ENCODE measurements at regions not wholly inside any gene's neighbourhood (a gene's known extent, or its start where the extent isn't known, plus 50 kb on each side); places are given as distances from the start of the nearest gene placed in this dataset.

DNA sequence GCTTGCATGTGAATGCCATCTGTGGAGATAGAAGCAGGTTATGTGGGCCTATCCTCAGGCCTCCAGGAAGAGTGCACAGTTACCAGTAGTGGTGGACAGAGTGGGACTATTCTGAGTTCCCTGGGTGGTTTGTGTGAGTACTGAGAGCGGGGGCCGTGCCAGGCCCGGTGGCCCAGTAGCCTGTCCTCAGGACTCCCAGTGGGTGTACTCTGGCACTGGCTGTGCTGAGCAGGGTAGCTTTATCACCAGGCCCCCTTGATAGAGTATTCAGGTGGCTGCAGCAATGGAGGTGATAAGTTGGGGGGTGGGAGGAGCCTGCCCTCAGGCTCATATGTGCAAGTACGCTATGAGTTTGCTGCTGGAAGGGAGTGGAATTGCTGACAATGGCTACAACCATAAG, 979.0 kb upstream of the PIK3C3 start:
- no peak for DNase-seq
- Histone ChIP-seq H3K4me1 (no peaks in the 10 kb centered on the region), H3K4me3 (no peak overlapping the region), H3K9me3 (peaks cover 0 to 7% of the 10 kb centered on the region in 2 donors), H3K27me3 (no peaks in the 10 kb centered on the region), H3K36me3 (no peaks in the 10 kb centered on the region), H3K27ac (no peak overlapping the region)
- in situ Hi-C loops (cut with MboI; ENCODE audit: low pct_ligation_motif_present in 1 of 4, low pct_unique_long_range_greater_than_20kb in 1 of 4, low sequenced_read_pairs in 3 of 4), result no loop called here
- intact Hi-C loops (cut with DNase I; ENCODE audit: low total_unique reads), result no loop called here
- TF ChIP-seq POLR2AphosphoS5 (IDR thresholded peaks at IDR 0.05), result no peak
- TF ChIP-seq, protein P1, sequence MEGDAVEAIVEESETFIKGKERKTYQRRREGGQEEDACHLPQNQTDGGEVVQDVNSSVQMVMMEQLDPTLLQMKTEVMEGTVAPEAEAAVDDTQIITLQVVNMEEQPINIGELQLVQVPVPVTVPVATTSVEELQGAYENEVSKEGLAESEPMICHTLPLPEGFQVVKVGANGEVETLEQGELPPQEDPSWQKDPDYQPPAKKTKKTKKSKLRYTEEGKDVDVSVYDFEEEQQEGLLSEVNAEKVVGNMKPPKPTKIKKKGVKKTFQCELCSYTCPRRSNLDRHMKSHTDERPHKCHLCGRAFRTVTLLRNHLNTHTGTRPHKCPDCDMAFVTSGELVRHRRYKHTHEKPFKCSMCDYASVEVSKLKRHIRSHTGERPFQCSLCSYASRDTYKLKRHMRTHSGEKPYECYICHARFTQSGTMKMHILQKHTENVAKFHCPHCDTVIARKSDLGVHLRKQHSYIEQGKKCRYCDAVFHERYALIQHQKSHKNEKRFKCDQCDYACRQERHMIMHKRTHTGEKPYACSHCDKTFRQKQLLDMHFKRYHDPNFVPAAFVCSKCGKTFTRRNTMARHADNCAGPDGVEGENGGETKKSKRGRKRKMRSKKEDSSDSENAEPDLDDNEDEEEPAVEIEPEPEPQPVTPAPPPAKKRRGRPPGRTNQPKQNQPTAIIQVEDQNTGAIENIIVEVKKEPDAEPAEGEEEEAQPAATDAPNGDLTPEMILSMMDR (IDR thresholded peaks at IDR 0.05), result no peak
- TF ChIP-seq EP300 (IDR thresholded peaks at IDR 0.05; ENCODE audit: low read depth), result no peak
- no peak for TF ChIP-seq POLR2A (IDR thresholded peaks at IDR 0.05)
- 90% methylated on average over 4 of the region's 4 CpGs; no CpG with 5 or more reads in 1 of the 2 donors for WGBS, 2 donors (ENCODE audit: low coverage in 1 of 2)

DNA sequence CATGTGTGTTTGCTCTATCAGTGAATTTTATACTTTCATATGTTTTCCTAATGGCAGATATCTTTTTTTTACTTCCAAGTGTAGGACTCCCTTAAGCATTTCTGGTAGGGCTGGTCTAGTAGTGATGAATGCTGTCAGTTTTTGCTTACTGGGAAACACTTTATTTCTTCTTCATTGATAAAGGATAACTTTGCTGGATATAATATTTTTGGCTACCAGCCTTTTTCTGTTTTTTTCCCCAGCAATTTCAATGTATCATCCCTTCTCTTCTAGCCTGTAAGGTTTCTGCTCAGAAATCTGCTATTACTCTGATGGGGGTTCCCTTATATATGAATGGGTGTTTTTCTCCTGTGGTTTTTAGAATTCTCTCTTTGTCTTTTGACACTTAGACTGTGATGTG, 980.6 kb upstream of the PIK3C3 start:
- intact Hi-C loops (cut with DNase I; ENCODE audit: low total_unique reads) (no loop called here), in situ Hi-C loops (cut with MboI; ENCODE audit: low pct_ligation_motif_present in 1 of 4, low pct_unique_long_range_greater_than_20kb in 1 of 4, low sequenced_read_pairs in 3 of 4) (no loop called here)
- H3K4me3 ChIP-seq, result no peak overlapping the region
- no peak for DNase-seq
- peaks cover 0 to 7% of the 10 kb centered on the region in 2 donors for H3K9me3 ChIP-seq
- no peaks in the 10 kb centered on the region for H3K27me3 ChIP-seq
- TF ChIP-seq POLR2AphosphoS5 (IDR thresholded peaks at IDR 0.05) (no peak), EP300 (IDR thresholded peaks at IDR 0.05; ENCODE audit: low read depth) (no peak), POLR2A (IDR thresholded peaks at IDR 0.05) (no peak)
- TF ChIP-seq, protein P1 (IDR thresholded peaks at IDR 0.05), result no peak
- H3K36me3 ChIP-seq, result no peaks in the 10 kb centered on the region
- no peak overlapping the region for H3K27ac ChIP-seq
- no peaks in the 10 kb centered on the region for H3K4me1 ChIP-seq

DNA sequence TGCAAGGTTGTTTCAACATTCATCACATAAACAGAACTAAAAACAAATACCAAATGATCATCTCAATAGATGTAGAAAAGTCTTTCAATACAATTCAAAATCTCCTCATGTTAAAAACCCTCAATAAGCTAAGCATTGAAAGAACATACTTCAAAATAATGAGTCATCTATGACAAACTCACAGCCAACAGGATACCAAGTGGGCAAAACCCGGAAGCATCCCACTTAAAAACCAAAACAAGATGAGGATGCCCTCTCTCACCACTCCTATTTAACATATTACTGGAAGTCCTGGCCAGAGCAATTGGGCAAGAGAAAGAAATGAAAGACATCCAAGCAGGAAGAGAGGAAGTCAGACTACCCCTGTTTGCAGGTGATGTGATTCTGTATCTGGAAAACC, 992.2 kb upstream of the PIK3C3 start:
- Histone ChIP-seq H3K27me3 (no peaks in the 10 kb centered on the region), H3K4me3 (no peak overlapping the region), H3K9me3 (no peaks in the 10 kb centered on the region), H3K36me3 (no peaks in the 10 kb centered on the region), H3K27ac (no peak overlapping the region), H3K4me1 (no peaks in the 10 kb centered on the region)
- in situ Hi-C loops (cut with MboI; ENCODE audit: low pct_ligation_motif_present in 1 of 4, low pct_unique_long_range_greater_than_20kb in 1 of 4, low sequenced_read_pairs in 3 of 4), result no loop called here
- TF ChIP-seq POLR2A (IDR thresholded peaks at IDR 0.05) (no peak), POLR2AphosphoS5 (IDR thresholded peaks at IDR 0.05) (no peak), EP300 (IDR thresholded peaks at IDR 0.05; ENCODE audit: low read depth) (no peak)
- TF ChIP-seq, protein P1 (IDR thresholded peaks at IDR 0.05), result no peak
- intact Hi-C loops (cut with DNase I; ENCODE audit: low total_unique reads), result no loop called here
- DNase-seq, result no peak
- 84 to 88% methylated on average over 1 of the region's 1 CpG for WGBS, 2 donors (ENCODE audit: low coverage in 1 of 2)

DNA sequence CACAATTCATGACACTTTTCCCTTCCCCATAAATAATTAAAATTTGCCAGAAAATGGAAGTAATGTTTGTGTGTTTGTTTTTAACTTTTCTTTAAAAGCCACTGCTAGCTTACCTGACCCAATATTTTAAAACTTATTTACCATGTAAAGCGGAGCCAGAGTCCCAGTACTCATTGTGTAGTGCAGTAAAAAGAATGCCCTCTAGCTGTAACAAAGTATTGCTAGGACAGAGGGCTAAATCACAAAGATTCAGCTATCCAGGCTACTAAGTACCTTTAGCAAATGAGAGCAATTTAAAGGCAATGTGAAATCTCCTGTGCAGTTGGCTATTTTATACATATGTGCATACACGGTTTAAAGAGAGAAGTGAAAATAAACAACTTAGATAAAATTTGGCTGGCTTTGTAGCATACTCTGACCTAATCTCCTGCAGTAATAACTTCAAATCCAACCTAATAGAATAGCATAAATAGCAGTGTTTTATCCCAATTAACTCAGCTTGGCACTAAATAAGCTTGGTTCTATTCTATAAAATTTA, 997.4 kb upstream of the PIK3C3 start:
- H3K4me1 ChIP-seq, result no peaks in the 10 kb centered on the region
- no peak overlapping the region for H3K4me3 ChIP-seq
- no peaks in the 10 kb centered on the region for H3K9me3 ChIP-seq
- TF ChIP-seq, protein P1 (IDR thresholded peaks at IDR 0.05), result no peak
- TF ChIP-seq EP300 (IDR thresholded peaks at IDR 0.05; ENCODE audit: low read depth) (no peak), POLR2A (IDR thresholded peaks at IDR 0.05) (no peak), POLR2AphosphoS5 (IDR thresholded peaks at IDR 0.05) (no peak)
- 60% methylated on average over 2 of the region's 2 CpGs for WGBS, 2 donors (ENCODE audit: low coverage in 1 of 2)
- DNase-seq, result no peak
- in situ Hi-C loops (cut with MboI; ENCODE audit: low pct_ligation_motif_present in 1 of 4, low pct_unique_long_range_greater_than_20kb in 1 of 4, low sequenced_read_pairs in 3 of 4), result no loop called here
- intact Hi-C loops (cut with DNase I; ENCODE audit: low total_unique reads), result no loop called here
- H3K27me3 ChIP-seq, result no peaks in the 10 kb centered on the region
- H3K27ac ChIP-seq, result no peak overlapping the region
- H3K36me3 ChIP-seq, result no peaks in the 10 kb centered on the region
